Vagina (tissue), 2 donors: ENCODE measurements at regions not wholly inside any gene's neighbourhood (a gene's known extent, or its start where the extent isn't known, plus 50 kb on each side); places are given as distances from the start of the nearest gene placed in this dataset.

Experiments used
- DNase-seq, 2 donors: peaks; one replicate each; pipeline ENCODE4 v3.0.0-alpha.2; 2017; ENCODE audit errors: extremely low spot score in 2 of 2
- H3K27ac ChIP-seq: fragments of 200-600 bp; sonication (generic); one replicate; pipeline ENCODE4 v1.5.1; 2019
- H3K27me3 ChIP-seq: fragments of 200-600 bp; sonication (generic); one replicate; pipeline ENCODE4 v1.5.1; 2019
- H3K36me3 ChIP-seq, 2 donors: fragments of 200-600 bp; sonication (generic); one replicate each; pipeline ENCODE4 v1.5.1; 2017 to 2019
- H3K4me1 ChIP-seq: fragments of 200-600 bp; sonication (generic); one replicate; pipeline ENCODE4 v1.5.1; 2019
- H3K4me3 ChIP-seq, 2 donors: fragments of 200-600 bp; sonication (generic); 1 replicate in 1 of 2; 2 replicates in 1 of 2; pipeline ENCODE4 v1.5.1; 2016 to 2019
- H3K9me3 ChIP-seq: fragments of 200-600 bp; sonication (generic); one replicate; pipeline ENCODE4 v1.5.1; 2019
- POLR2A ChIP-seq, 2 donors: fragments of 450-650 bp; IDR thresholded peaks; one replicate each; pipeline ENCODE4 v1.6.1; 2017; ENCODE audit warnings: antibody characterized with exemption in 2 of 2, mild to moderate bottlenecking in 2 of 2, moderate library complexity in 2 of 2
- POLR2AphosphoS5 ChIP-seq, 2 donors: sonication (generic); formaldehyde crosslinking; IDR thresholded peaks; one replicate each; pipeline ENCODE4 v1.9.0; 2017; ENCODE audit warnings: antibody characterized with exemption in 2 of 2, mild to moderate bottlenecking in 2 of 2, low read depth in 1 of 2; ENCODE audit not compliant: insufficient read depth in 1 of 2
- intact Hi-C: fragments of 100-400 bp; cut with DNase I; formaldehyde crosslinking; loops from one replicate; pipeline ENCODE4 v1.15.1; 2023
- TF ChIP-seq, protein P1 (sequence below), 3 experiments: fragments of 450-650 bp in 2 of 3; fragments of 200-600 bp in 1 of 3; sonication (generic) in 1 of 3; IDR thresholded peaks; one replicate each; pipeline ENCODE4 v1.5.1; 2017 to 2019; ENCODE audit warnings: antibody characterized with exemption in 3 of 3, mild to moderate bottlenecking in 2 of 3, moderate library complexity in 2 of 3

DNA sequence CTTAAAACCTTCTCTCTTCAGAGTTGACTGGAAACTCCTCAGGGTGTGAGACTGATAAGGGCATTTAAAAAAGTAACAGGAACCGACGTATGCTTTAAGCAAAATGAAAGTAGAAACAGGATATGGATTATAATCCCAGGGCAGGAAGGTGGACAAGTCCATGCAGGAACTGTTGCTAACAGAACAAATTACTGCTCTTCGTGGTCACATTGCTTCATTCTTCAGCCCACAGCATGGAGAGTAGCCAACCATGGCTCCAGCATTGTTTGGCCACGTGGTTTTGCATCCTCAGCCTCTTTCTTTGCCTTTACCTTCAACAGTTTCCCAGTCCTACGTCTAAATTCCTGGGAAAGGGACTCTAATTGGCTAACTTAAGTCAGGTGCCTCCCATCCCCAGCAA is 563.1 kb upstream of the ISX start:
- intact Hi-C loops: no loop called here
- no peaks in the 10 kb centered on the region for H3K27me3 ChIP-seq
- no peaks in the 10 kb centered on the region for H3K36me3 ChIP-seq
- H3K4me3 ChIP-seq: no peak overlapping the region
- no peaks in the 10 kb centered on the region for H3K4me1 ChIP-seq
- no peaks in the 10 kb centered on the region for H3K9me3 ChIP-seq
- DNase-seq: no peak
- TF ChIP-seq POLR2AphosphoS5 (IDR thresholded peaks at IDR 0.05; ENCODE audit: insufficient read depth in 1 of 2, low read depth in 1 of 2) (no peak), POLR2A (IDR thresholded peaks at IDR 0.05) (no peak)
- TF ChIP-seq, protein P1, sequence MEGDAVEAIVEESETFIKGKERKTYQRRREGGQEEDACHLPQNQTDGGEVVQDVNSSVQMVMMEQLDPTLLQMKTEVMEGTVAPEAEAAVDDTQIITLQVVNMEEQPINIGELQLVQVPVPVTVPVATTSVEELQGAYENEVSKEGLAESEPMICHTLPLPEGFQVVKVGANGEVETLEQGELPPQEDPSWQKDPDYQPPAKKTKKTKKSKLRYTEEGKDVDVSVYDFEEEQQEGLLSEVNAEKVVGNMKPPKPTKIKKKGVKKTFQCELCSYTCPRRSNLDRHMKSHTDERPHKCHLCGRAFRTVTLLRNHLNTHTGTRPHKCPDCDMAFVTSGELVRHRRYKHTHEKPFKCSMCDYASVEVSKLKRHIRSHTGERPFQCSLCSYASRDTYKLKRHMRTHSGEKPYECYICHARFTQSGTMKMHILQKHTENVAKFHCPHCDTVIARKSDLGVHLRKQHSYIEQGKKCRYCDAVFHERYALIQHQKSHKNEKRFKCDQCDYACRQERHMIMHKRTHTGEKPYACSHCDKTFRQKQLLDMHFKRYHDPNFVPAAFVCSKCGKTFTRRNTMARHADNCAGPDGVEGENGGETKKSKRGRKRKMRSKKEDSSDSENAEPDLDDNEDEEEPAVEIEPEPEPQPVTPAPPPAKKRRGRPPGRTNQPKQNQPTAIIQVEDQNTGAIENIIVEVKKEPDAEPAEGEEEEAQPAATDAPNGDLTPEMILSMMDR (IDR thresholded peaks at IDR 0.05): no peak
- no peak overlapping the region for H3K27ac ChIP-seq

DNA sequence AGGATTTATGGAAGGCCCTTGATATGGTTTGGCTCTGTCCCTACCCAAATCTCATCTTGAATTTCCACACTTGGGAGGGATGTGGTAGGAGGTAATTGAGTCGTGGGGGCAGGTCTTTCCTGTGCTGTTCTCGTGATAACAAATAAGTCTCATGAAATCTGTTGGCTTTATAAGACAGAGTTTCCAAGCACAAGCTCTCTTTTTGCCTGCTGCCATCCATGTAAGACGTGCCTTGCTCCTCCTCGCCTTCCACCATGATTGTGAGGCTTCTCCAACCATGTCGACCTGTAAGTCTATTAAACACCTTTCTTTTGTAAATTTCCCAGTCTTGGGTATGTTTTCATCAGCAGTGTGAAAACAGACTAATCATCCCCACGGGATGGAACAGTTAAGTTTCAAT is 557.2 kb upstream of the ISX start:
- Histone ChIP-seq H3K27me3 (no peaks in the 10 kb centered on the region), H3K4me3 (no peak overlapping the region), H3K36me3 (no peaks in the 10 kb centered on the region), H3K9me3 (no peaks in the 10 kb centered on the region), H3K27ac (no peak overlapping the region), H3K4me1 (no peaks in the 10 kb centered on the region)
- intact Hi-C loops: no loop called here
- DNase-seq: no peak
- TF ChIP-seq POLR2A (IDR thresholded peaks at IDR 0.05) (no peak), POLR2AphosphoS5 (IDR thresholded peaks at IDR 0.05; ENCODE audit: insufficient read depth in 1 of 2, low read depth in 1 of 2) (no peak)
- TF ChIP-seq, protein P1 (IDR thresholded peaks at IDR 0.05): no peak

DNA sequence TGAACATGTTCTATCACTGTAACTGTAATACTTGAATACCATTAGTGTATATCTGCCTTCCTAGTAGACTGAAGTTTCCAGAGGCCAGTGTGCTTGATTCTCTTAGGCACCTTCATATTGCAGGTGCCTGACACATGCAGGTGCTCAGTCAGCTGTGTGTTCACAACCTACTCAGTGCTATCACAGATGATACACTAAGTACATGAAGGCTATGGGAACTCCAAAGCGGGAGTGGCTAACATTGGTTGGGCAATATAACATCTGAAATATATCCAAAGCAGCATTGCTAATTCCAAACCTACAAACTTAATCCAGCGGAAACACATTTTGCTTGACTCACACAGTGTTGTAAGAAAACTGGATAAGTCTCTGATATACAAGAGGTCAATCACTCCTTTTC is 539.3 kb upstream of the ISX start:
- Histone ChIP-seq H3K9me3 (no peaks in the 10 kb centered on the region), H3K4me1 (no peaks in the 10 kb centered on the region), H3K27me3 (no peaks in the 10 kb centered on the region), H3K36me3 (no peaks in the 10 kb centered on the region), H3K27ac (no peak overlapping the region), H3K4me3 (no peak overlapping the region)
- TF ChIP-seq POLR2AphosphoS5 (IDR thresholded peaks at IDR 0.05; ENCODE audit: insufficient read depth in 1 of 2, low read depth in 1 of 2) (peak in 1 of 2 donors; percentile 65), POLR2A (IDR thresholded peaks at IDR 0.05) (no peak)
- TF ChIP-seq, protein P1 (IDR thresholded peaks at IDR 0.05): no peak
- DNase-seq: no peak
- intact Hi-C loops: no loop called here

DNA sequence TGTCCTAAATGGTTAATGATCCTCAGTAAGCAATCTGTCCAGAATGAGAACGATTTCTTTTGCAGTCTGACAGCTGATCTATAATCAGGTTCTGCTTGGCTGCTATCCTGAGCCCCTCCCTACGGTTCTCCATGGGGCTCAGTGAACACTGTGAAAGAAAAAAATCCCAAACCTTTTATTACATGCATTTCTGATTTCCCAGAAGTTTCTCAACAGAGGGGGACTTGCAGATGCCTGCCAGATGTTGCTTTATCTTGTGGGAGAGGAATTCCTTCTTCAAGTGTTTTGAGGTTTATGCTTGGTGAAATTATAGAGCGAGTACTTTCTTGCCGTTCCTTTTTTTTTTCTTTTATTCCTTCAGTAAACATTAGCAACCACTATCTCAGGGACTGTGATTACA is 531.9 kb upstream of the ISX start:
- DNase-seq: no peak
- Histone ChIP-seq H3K4me1 (peaks cover 8% of the 10 kb centered on the region), H3K9me3 (no peaks in the 10 kb centered on the region), H3K27me3 (no peaks in the 10 kb centered on the region), H3K36me3 (no peaks in the 10 kb centered on the region), H3K27ac (no peak overlapping the region), H3K4me3 (no peak overlapping the region)
- intact Hi-C loops: no loop called here
- TF ChIP-seq POLR2A (IDR thresholded peaks at IDR 0.05) (no peak), POLR2AphosphoS5 (IDR thresholded peaks at IDR 0.05; ENCODE audit: insufficient read depth in 1 of 2, low read depth in 1 of 2) (no peak)
- TF ChIP-seq, protein P1 (IDR thresholded peaks at IDR 0.05): no peak

DNA sequence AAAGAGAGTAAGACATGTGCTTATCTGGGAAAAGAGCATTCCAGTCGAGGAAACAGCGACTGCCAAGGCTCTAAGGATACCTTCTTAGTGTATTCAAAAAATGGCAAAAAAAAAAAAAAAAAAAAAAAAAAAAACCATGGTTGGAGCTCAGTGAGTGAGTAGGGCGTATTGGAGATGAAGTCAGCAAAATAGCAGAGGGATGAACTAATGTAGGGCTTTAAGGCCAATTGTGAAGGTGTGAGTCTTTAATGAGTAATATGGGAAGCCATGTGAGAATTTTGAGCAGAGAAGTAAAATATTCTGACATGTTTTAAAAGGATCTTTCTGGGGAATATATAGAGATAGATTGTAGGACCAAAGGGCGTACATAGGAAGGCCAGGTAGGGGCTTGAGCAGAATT is 498.6 kb upstream of the ISX start:
- intact Hi-C loops: no loop called here
- TF ChIP-seq POLR2A (IDR thresholded peaks at IDR 0.05): no peak
- TF ChIP-seq, protein P1 (IDR thresholded peaks at IDR 0.05): no peak
- Histone ChIP-seq H3K27ac (no peak overlapping the region), H3K36me3 (no peaks in the 10 kb centered on the region), H3K9me3 (no peaks in the 10 kb centered on the region), H3K27me3 (no peaks in the 10 kb centered on the region), H3K4me1 (no peaks in the 10 kb centered on the region), H3K4me3 (no peak overlapping the region)
- no peak for DNase-seq
